SU-DHL-6 (cell line): ENCODE measurements at regions not wholly inside any gene's neighbourhood (a gene's known extent, or its start where the extent isn't known, plus 50 kb on each side); places are given as distances from the start of the nearest gene placed in this dataset.

Experiments
- H2AFZ ChIP-seq: fragments of 200-600 bp; sonication (generic); 2 replicates; pipeline ENCODE4 v1.6.1; 2014; ENCODE audit warnings: low read depth, mild to moderate bottlenecking, moderate library complexity, mixed read lengths, antibody characterized with exemption, low read length; ENCODE audit not compliant: severe bottlenecking
- H3F3A ChIP-seq: fragments of 200-600 bp; shearing (Covaris generic); 2 replicates; pipeline ENCODE4 v1.6.0; 2016; ENCODE audit warnings: antibody characterized with exemption, mild to moderate bottlenecking; ENCODE audit not compliant: insufficient read depth
- H3K27ac ChIP-seq: fragments of 200-600 bp; sonication (generic); 2 replicates; pipeline ENCODE4 v1.5.1; 2016; ENCODE audit warnings: low read depth, mild to moderate bottlenecking, low read length, moderate library complexity, mixed read lengths
- H3K27me3 ChIP-seq: fragments of 200-600 bp; sonication (generic), shearing (Covaris generic); 2 replicates; pipeline ENCODE4 v1.6.0; 2014; ENCODE audit warnings: mild to moderate bottlenecking, low read length
- H3K36me3 ChIP-seq: fragments of 200-600 bp; sonication (generic); 2 replicates; pipeline ENCODE4 v1.6.1; 2014; ENCODE audit warnings: mild to moderate bottlenecking, low read length, mixed read lengths
- H3K4me2 ChIP-seq: fragments of 300-600, 200-600 bp; shearing (Covaris generic), sonication (generic); 2 replicates; pipeline ENCODE4 v1.6.0; 2014; ENCODE audit warnings: low read length, low read depth, mild to moderate bottlenecking; ENCODE audit not compliant: poor library complexity, severe bottlenecking
- H3K4me3 ChIP-seq: fragments of 200-600 bp; sonication (generic); 2 replicates; pipeline ENCODE4 v1.5.1; 2014; ENCODE audit warnings: antibody characterized with exemption, low read length, mild to moderate bottlenecking, mixed read lengths; ENCODE audit not compliant: insufficient read depth, poor library complexity, severe bottlenecking
- H3K79me2 ChIP-seq: fragments of 200-600 bp; sonication (generic); 2 replicates; pipeline ENCODE4 v1.6.1; 2014; ENCODE audit warnings: mild to moderate bottlenecking, low read length, moderate library complexity; ENCODE audit not compliant: insufficient read depth
- H3K9ac ChIP-seq: fragments of 200-600 bp; sonication (generic); 2 replicates; pipeline ENCODE4 v1.7.0; 2014; ENCODE audit warnings: mild to moderate bottlenecking, low read length
- H3K9me2 ChIP-seq: fragments of 200-600 bp; sonication (generic); replicated peaks from 2 replicates; pipeline ENCODE4 v1.6.1; 2014; ENCODE audit warnings: low read length; ENCODE audit not compliant: insufficient read depth
- H3K9me3 ChIP-seq: fragments of 200-600 bp; sonication (generic); 2 replicates; pipeline ENCODE4 v1.6.1; 2014; ENCODE audit warnings: low read length, mixed read lengths; ENCODE audit not compliant: insufficient read depth
- H4K20me1 ChIP-seq: fragments of 200-600 bp; sonication (generic); 2 replicates; pipeline ENCODE4 v1.6.1; 2014; ENCODE audit warnings: low read depth, mild to moderate bottlenecking, antibody characterized with exemption, low read length, moderate library complexity, mixed read lengths
- CTCF ChIP-seq: fragments of 200-600 bp; sonication (generic); IDR thresholded peaks from one replicate; pipeline ENCODE4 v1.5.1; 2017; ENCODE audit warnings: antibody characterized with exemption, mild to moderate bottlenecking, low read length, moderate library complexity; ENCODE audit not compliant: insufficient read depth, poor library complexity, severe bottlenecking
- EZH2phosphoT487 ChIP-seq: fragments of 200-600 bp; sonication (generic), shearing (Covaris generic); conservative IDR thresholded peaks from 2 replicates; pipeline ENCODE4 v1.6.1; 2018; ENCODE audit warnings: mild to moderate bottlenecking, antibody characterized with exemption, low read length, moderate library complexity, mixed read lengths

DNA sequence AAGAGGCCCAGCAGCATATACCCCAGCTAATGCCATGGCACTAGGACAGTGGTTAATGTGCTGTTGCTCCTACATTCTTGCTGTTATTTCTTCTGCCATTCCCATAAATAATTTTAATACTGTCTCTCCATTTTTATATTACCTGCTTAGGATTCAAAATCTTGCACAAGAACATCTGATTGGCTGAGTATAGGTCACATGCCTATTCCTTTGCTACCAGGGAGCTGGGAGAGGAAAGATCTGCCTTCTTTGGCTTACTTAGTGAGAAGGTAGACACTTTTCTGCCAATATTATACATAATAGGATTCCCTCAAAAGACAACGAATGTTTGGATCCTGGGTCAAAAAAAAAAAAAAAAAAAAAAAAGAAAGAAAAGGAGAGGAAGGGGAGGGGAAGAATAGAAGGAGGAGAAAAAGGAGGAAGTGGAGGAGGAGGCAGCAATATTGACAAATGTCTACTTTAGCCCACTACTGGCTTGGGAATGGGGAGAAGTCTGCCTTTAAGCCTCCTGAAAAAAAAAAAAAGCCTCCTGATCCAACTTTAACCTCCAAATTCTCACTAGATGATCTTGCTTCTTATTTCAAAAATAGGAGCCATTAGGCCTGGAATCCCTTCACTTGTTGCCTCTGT is 134.5 kb upstream of the HNRNPU start:
- no peak overlapping the region for H2AFZ ChIP-seq

GRCh38 chr1:244995602-244996400 is 131.5 kb upstream of the HNRNPU start:
- Histone ChIP-seq H3K4me3 (no peak overlapping the region), H3F3A (no peaks in the 10 kb centered on the region), H3K36me3 (no peaks in the 10 kb centered on the region), H3K9me2 (no peaks in the 10 kb centered on the region), H2AFZ (no peak overlapping the region), H3K4me2 (no peak overlapping the region), H3K27me3 (no peaks in the 10 kb centered on the region), H3K9ac (no peak overlapping the region), H3K27ac (no peak overlapping the region), H3K79me2 (no peaks in the 10 kb centered on the region), H4K20me1 (no peaks in the 10 kb centered on the region), H3K9me3 (no peaks in the 10 kb centered on the region)
- TF ChIP-seq EZH2phosphoT487 (no peak), CTCF (no peak)

More for the DNA sequence above, 134.5 kb upstream of the HNRNPU start:
- no peaks in the 10 kb centered on the region for H3K79me2 ChIP-seq
- no peak overlapping the region for H3K4me3 ChIP-seq
- no peak overlapping the region for H3K9ac ChIP-seq
- H3K27me3 ChIP-seq = no peaks in the 10 kb centered on the region
- no peak overlapping the region for H3K4me2 ChIP-seq
- no peaks in the 10 kb centered on the region for H4K20me1 ChIP-seq
- no peaks in the 10 kb centered on the region for H3K9me2 ChIP-seq
- TF ChIP-seq EZH2phosphoT487 = no peak
- no peak for TF ChIP-seq CTCF
- no peaks in the 10 kb centered on the region for H3K9me3 ChIP-seq
- H3K27ac ChIP-seq = no peak overlapping the region
- H3K36me3 ChIP-seq = no peaks in the 10 kb centered on the region
- H3F3A ChIP-seq = no peaks in the 10 kb centered on the region

- Histone ChIP-seq H4K20me1 (no peaks in the 10 kb centered on the region), H3K27me3 (no peaks in the 10 kb centered on the region), H3F3A (no peaks in the 10 kb centered on the region), H3K9me2 (no peaks in the 10 kb centered on the region), H3K9me3 (no peaks in the 10 kb centered on the region), H2AFZ (no peak overlapping the region), H3K4me3 (no peak overlapping the region), H3K79me2 (no peaks in the 10 kb centered on the region), H3K9ac (no peak overlapping the region), H3K27ac (no peak overlapping the region), H3K4me2 (no peak overlapping the region), H3K36me3 (no peaks in the 10 kb centered on the region)
- no peak for TF ChIP-seq CTCF
- no peak for TF ChIP-seq EZH2phosphoT487
Observed at GRCh38 chr1:244992833-244993232, 128.5 kb upstream of the HNRNPU start.
